Lung (tissue), 11 donors: ENCODE measurements at regions not wholly inside any gene's neighbourhood (a gene's known extent, or its start where the extent isn't known, plus 50 kb on each side); places are given as distances from the start of the nearest gene placed in this dataset.
A peak's percentile ranks its signal among the peaks of the same experiment; 100 is the strongest.

Source experiments
- ATAC-seq: fragments of 200-7000 bp; cut with Tn5 transposase; one replicate; pipeline ENCODE4 v1.9.1; 2020; ENCODE audit warnings: moderate number of reproducible peaks; ENCODE audit not compliant: insufficient read depth, low FRiP score
- DNase-seq, 3 donors: peaks; one replicate each; pipeline ENCODE4 v3.0.0-alpha.2; 2013 to 2017
- H3K27ac ChIP-seq, 2 donors: one replicate each; pipeline ENCODE4 v1.5.1; 2013; ENCODE audit warnings: mild to moderate bottlenecking in 2 of 2, moderate library complexity in 2 of 2, control low read depth in 1 of 2, inconsistent platforms in 1 of 2, low read depth in 1 of 2, low read length in 1 of 2
- H3K27me3 ChIP-seq, 3 donors: one replicate each; pipeline ENCODE4 v1.5.1; 2013; ENCODE audit warnings: low read length in 2 of 3; ENCODE audit not compliant: control insufficient read depth in 3 of 3, insufficient read depth in 3 of 3
- H3K36me3 ChIP-seq, 4 donors: one replicate each; pipeline ENCODE4 v1.5.1; 2013; ENCODE audit warnings: low read length in 4 of 4, mild to moderate bottlenecking in 1 of 4, moderate library complexity in 1 of 4; ENCODE audit not compliant: control insufficient read depth in 4 of 4, insufficient read depth in 4 of 4
- H3K4me1 ChIP-seq, 5 donors: one replicate each; pipeline ENCODE4 v1.5.1; 2013; ENCODE audit warnings: low read length in 5 of 5, mild to moderate bottlenecking in 2 of 5, moderate library complexity in 1 of 5; ENCODE audit not compliant: control insufficient read depth in 5 of 5, insufficient read depth in 5 of 5
- H3K4me3 ChIP-seq: one replicate; pipeline ENCODE4 v1.5.1; 2013; ENCODE audit warnings: mild to moderate bottlenecking, control low read depth, moderate library complexity
- H3K9ac ChIP-seq, 2 donors: one replicate each; pipeline ENCODE4 v1.5.1; 2013; ENCODE audit warnings: low read length in 2 of 2, control low read depth in 1 of 2; ENCODE audit not compliant: insufficient read depth in 1 of 2
- H3K9me3 ChIP-seq, 4 donors: one replicate each; pipeline ENCODE4 v1.5.1; 2013; ENCODE audit warnings: low read length in 3 of 4, mild to moderate bottlenecking in 1 of 4, moderate library complexity in 1 of 4; ENCODE audit not compliant: control insufficient read depth in 4 of 4, insufficient read depth in 3 of 4
- CTCF ChIP-seq: IDR thresholded peaks from 2 replicates; pipeline ENCODE4 v1.5.1; 2012; ENCODE audit warnings: mild to moderate bottlenecking; ENCODE audit errors: control extremely low read depth, extremely low read depth
- WGBS, 2 donors: extraction: QIAGEN DNeasy Blood & Tissue Kit; methylation state at CpG; one replicate each; pipeline ENCODE4 v1.1.7; 2013; 5-methylcytosine and 5-hydroxymethylcytosine counted together
- donor health status: control.
- donor health status: control.
- donor health status: Bipolar disorder and iron deficiency.
- donor health status: healthy.
- donor health status: DM: yes; HTN: yes; CAD: no.

DNA sequence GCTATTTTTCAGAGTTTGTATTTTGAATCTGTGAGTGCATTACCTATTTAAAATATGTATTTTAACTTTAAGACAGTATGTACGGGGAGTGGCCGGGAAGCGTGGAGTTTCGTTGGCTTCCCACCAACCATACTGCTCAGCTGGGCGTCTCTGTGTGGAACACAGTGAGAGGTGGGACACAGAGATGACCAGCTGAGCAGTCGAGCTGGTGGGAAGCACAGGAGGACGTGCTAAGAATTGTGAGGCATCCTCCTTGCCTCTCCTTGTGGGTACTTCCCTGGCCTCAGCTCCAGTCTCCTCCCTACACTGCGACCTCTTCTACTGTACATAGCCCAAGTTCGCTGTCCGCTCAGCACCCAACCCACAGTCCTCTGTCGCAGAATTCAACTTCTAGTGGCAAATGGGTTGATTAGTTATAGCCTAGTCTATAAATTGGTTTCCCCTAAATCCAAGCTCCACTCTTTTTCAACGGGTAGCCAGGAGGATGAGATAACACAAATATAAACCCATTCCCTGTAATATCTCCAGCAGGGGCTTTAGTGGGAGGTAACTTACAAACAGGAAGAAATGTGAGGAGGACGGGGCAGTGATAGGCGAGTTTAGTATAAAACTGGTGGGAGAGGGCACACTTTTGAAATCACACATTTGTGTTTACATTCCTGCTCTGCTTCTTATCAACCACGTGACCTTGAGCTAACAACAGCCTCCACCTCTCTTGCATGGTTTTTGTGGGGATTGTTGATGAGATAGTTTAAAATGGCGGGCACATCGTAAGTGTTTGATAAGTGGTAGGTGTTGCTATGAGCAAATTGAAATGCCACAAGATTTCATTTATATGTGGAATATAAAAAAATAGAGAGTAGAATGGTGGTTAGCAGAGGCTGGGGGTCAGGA lies 211.9 kb upstream of the HS3ST3A1 start:
- 61 to 70% methylated on average over 17 of the region's 17 CpGs for whole genome bisulfite sequencing, 2 donors
- Histone ChIP-seq H3K27me3 (no peaks in the 10 kb centered on the region), H3K9me3 (peaks cover 0 to 3% (median 0%) of the 10 kb centered on the region in 4 donors), H3K9ac (no peak overlapping the region), H3K27ac (no peak overlapping the region), H3K36me3 (no peaks in the 10 kb centered on the region), H3K4me3 (no peak overlapping the region), H3K4me1 (peaks cover 0 to 5% (median 0%) of the 10 kb centered on the region in 5 donors)
- TF ChIP-seq CTCF = no peak
- DNase-seq = peak in 2 of 3 donors; percentile 15 to 19
- no peak for ATAC-seq

DNA sequence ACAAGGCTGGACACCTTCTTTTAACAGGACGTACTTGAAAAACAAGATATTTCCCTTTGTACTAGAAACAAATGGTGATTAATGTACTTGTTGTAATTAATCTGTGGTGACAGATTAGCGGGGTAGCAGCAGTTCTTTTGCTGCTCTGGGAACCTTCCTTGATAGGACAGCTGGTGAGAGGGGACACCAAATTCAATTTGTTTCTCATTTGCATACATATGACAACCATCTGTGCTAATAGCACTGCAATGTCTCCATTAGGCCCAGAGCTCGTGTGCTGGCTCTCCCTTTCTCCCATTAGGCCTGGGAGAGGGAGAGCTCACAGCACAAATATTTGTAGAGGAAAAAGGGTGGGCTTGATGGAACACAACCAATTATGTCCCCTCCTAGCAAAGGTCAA lies 221.0 kb upstream of the HS3ST3A1 start:
- Histone ChIP-seq H3K4me1 (peaks cover 0 to 6% (median 0%) of the 10 kb centered on the region in 5 donors), H3K9me3 (peaks cover 0 to 3% (median 1%) of the 10 kb centered on the region in 4 donors), H3K27me3 (no peaks in the 10 kb centered on the region), H3K4me3 (no peak overlapping the region), H3K36me3 (no peaks in the 10 kb centered on the region), H3K9ac (no peak overlapping the region), H3K27ac (no peak overlapping the region)
- ATAC-seq = no peak
- no peak for DNase-seq
- no peak for TF ChIP-seq CTCF
- WGBS, 2 donors = 59 to 77% methylated on average over 3 of the region's 3 CpGs

GRCh38 chr17:13825526-13826040 lies 223.9 kb upstream of the HS3ST3A1 start:
- no peak for DNase-seq
- peaks cover 0 to 3% (median 1%) of the 10 kb centered on the region in 4 donors for H3K9me3 ChIP-seq
- WGBS, 2 donors = 50 to 74% methylated on average over 1 of the region's 1 CpG
- H3K4me1 ChIP-seq = peaks cover 0 to 6% (median 0%) of the 10 kb centered on the region in 5 donors
- no peaks in the 10 kb centered on the region for H3K27me3 ChIP-seq
- no peaks in the 10 kb centered on the region for H3K36me3 ChIP-seq
- no peak overlapping the region for H3K4me3 ChIP-seq
- no peak overlapping the region for H3K27ac ChIP-seq
- ATAC-seq = no peak
- TF ChIP-seq CTCF = no peak
- H3K9ac ChIP-seq = no peak overlapping the region
